ENCODE measurements at regions not wholly inside any gene's neighbourhood (a gene's known extent, or its start where the extent isn't known, plus 50 kb on each side); places are given as distances from the start of the nearest gene placed in this dataset.

DNA sequence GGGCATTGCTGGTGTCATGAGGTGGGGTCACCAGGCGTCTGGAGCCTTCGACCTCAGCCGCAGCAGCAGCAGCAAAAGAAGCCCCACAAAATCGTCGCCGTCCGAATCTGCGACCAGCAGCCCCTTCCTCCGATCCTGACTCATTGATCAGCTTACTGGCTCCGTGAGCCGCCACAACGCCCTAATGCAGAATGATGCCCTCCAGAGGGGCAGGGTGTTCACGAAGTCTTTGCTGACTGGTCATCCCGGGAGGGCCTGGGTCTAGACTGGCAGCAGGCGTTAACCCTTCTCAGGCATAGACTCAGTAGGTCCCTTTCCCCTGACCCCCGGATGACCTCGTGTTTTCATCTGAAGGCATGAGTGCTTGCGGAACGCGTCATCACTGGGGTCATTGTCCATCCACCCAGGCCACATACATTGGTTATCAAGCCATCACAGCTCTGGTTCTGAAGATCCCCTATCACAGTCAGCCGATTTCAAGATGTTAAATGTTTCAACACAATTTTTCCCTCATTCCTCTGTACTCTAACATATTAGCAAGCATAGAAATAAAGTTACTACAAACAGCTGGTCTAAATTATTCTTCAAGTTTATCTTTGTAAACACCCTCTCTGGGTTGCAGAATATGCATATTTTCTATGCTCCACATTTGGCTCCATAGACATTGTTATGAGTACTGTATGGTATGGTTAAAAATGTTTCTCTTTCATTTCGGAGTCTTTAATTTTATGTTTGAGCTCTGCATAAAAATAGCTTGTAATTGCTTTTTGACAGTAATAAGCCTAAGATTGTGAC, 83.3 kb upstream of the SALL3 start:
- TF ChIP-seq, protein P1, sequence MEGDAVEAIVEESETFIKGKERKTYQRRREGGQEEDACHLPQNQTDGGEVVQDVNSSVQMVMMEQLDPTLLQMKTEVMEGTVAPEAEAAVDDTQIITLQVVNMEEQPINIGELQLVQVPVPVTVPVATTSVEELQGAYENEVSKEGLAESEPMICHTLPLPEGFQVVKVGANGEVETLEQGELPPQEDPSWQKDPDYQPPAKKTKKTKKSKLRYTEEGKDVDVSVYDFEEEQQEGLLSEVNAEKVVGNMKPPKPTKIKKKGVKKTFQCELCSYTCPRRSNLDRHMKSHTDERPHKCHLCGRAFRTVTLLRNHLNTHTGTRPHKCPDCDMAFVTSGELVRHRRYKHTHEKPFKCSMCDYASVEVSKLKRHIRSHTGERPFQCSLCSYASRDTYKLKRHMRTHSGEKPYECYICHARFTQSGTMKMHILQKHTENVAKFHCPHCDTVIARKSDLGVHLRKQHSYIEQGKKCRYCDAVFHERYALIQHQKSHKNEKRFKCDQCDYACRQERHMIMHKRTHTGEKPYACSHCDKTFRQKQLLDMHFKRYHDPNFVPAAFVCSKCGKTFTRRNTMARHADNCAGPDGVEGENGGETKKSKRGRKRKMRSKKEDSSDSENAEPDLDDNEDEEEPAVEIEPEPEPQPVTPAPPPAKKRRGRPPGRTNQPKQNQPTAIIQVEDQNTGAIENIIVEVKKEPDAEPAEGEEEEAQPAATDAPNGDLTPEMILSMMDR (IDR thresholded peaks at IDR 0.05 in 8 of 11, conservative IDR thresholded peaks at IDR 0.05 in 3 of 11): no peak
- TF ChIP-seq POLR2A (IDR thresholded peaks at IDR 0.05) (no peak), POLR2AphosphoS5 (IDR thresholded peaks at IDR 0.05) (no peak)

Data from spleen (tissue), 7 donors.